ENCODE measurements at regions not wholly inside any gene's neighbourhood (a gene's known extent, or its start where the extent isn't known, plus 50 kb on each side); places are given as distances from the start of the nearest gene placed in this dataset.

DNA sequence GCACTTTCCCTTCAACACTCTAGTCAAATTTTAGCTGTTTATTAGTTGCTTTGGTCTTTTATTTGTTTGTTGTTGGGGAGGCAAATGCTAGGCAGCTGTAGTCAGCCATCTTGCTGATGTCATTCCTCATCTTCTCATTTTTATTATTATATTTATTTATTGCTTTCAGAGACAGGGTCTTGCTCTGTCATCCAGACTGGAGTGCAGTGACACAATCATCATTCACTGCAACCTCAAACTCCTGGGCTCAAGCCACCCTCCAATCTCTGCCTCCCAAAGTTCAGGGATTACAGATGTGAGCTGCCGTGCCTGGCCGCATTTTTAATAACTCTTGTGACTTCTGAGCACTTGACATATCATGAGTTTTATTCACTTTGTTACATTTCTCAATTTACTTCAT is 441.4 kb downstream of the DIPK2A start:
- TF ChIP-seq, protein P1, sequence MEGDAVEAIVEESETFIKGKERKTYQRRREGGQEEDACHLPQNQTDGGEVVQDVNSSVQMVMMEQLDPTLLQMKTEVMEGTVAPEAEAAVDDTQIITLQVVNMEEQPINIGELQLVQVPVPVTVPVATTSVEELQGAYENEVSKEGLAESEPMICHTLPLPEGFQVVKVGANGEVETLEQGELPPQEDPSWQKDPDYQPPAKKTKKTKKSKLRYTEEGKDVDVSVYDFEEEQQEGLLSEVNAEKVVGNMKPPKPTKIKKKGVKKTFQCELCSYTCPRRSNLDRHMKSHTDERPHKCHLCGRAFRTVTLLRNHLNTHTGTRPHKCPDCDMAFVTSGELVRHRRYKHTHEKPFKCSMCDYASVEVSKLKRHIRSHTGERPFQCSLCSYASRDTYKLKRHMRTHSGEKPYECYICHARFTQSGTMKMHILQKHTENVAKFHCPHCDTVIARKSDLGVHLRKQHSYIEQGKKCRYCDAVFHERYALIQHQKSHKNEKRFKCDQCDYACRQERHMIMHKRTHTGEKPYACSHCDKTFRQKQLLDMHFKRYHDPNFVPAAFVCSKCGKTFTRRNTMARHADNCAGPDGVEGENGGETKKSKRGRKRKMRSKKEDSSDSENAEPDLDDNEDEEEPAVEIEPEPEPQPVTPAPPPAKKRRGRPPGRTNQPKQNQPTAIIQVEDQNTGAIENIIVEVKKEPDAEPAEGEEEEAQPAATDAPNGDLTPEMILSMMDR (IDR thresholded peaks at IDR 0.05), result no peak
- no peak for TF ChIP-seq EP300 (IDR thresholded peaks at IDR 0.05)
